AG09309 (cell line): ENCODE measurements at regions not wholly inside any gene's neighbourhood (a gene's known extent, or its start where the extent isn't known, plus 50 kb on each side); places are given as distances from the start of the nearest gene placed in this dataset.

Source experiments
- DNase-seq: peaks from one replicate; pipeline ENCODE4 v3.0.0-alpha.2; 2010; ENCODE audit warnings: low read depth
- H3K4me3 ChIP-seq: 2 replicates; pipeline ENCODE4 v1.5.1; 2011; ENCODE audit warnings: mild to moderate bottlenecking, low read depth, low read length, moderate library complexity; ENCODE audit not compliant: control insufficient read depth
- TF ChIP-seq, protein P1 (sequence below): IDR thresholded peaks from 2 replicates; pipeline ENCODE4 v1.5.1; 2011; ENCODE audit warnings: mild to moderate bottlenecking, low read depth, low read length, inconsistent platforms; ENCODE audit not compliant: insufficient read depth, control insufficient read depth; ENCODE audit errors: missing control alignments

DNA sequence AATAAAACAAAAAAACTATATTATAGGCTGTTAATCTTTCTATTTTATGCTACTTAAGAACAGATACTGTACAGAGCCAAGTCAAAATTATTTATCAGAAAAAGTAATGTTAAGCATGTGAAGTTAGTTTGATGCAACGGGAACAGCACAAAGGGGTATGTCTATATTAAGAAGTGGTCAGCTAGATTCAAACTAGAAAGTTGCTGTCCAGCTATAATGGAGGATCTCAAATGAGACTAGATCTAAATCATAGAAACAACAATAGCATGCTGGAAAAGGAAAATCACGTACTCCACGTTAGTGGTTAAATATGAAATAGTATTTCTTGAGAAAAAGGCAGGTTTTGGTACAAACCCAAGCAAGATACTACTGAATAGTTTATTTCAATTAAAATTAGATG lies 1124.0 kb downstream of the GRIK2 start:
- no peak overlapping the region for H3K4me3 ChIP-seq
- TF ChIP-seq, protein P1, sequence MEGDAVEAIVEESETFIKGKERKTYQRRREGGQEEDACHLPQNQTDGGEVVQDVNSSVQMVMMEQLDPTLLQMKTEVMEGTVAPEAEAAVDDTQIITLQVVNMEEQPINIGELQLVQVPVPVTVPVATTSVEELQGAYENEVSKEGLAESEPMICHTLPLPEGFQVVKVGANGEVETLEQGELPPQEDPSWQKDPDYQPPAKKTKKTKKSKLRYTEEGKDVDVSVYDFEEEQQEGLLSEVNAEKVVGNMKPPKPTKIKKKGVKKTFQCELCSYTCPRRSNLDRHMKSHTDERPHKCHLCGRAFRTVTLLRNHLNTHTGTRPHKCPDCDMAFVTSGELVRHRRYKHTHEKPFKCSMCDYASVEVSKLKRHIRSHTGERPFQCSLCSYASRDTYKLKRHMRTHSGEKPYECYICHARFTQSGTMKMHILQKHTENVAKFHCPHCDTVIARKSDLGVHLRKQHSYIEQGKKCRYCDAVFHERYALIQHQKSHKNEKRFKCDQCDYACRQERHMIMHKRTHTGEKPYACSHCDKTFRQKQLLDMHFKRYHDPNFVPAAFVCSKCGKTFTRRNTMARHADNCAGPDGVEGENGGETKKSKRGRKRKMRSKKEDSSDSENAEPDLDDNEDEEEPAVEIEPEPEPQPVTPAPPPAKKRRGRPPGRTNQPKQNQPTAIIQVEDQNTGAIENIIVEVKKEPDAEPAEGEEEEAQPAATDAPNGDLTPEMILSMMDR: no peak
- no peak for DNase-seq

DNA sequence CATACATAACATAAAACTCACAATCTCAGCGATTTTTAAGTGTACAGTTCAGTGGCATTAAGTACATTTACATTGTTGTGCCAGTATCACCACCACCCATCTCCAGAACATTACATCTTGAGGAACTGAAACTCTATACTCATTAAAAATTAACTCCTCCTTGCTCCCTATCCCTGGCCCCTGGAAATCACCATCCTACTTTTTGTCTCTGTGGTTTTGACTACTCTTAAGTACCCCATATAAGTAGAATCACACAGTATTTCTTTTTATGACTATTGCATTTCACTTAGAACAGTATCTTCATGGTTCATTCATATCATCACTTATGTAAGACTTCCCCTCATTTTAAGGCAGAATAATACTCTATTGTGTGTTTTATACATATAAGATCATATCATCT lies 1108.1 kb downstream of the GRIK2 start:
- TF ChIP-seq, protein P1: no peak
- no peak overlapping the region for H3K4me3 ChIP-seq
- no peak for DNase-seq

DNA sequence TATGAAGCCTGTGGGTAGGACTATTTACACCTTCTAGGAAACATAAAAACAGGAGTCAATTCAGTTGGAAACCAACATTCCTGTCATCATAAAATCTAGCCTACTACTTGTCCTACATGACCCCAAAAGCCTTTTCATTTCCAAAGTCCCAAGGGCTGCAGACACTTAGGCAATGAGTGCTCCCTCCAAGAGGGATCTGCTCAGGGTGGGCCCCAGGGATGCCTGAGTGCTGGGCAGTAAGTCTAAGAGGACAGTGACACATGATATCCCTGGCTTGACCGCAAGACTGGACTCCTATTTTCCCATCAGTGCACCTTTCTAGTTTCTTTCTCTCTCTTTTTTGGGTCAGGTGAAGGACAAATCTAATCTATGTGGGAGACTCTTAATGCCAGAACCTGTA lies 1101.3 kb downstream of the GRIK2 start:
- TF ChIP-seq, protein P1: no peak
- no peak overlapping the region for H3K4me3 ChIP-seq
- no peak for DNase-seq

DNA sequence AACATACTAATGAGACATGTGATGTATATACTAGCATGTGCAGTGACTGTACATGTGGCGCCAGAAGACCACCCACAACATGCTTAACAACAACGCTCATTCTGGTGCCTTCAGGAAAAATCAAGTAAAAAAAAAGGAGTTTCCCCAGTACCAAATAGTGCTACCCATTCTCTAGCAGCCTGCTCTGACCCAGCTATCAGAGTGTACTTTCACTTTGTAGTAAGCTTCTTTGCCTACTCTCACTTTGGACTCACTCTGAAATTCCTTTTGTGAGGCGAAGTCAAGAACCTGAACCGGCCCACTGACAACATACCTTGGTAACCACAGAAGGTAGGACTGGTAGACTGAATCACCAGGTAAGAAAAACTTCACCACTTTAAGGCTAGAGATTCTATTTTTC lies 1100.0 kb downstream of the GRIK2 start:
- no peak overlapping the region for H3K4me3 ChIP-seq
- no peak for DNase-seq
- TF ChIP-seq, protein P1: no peak

DNA sequence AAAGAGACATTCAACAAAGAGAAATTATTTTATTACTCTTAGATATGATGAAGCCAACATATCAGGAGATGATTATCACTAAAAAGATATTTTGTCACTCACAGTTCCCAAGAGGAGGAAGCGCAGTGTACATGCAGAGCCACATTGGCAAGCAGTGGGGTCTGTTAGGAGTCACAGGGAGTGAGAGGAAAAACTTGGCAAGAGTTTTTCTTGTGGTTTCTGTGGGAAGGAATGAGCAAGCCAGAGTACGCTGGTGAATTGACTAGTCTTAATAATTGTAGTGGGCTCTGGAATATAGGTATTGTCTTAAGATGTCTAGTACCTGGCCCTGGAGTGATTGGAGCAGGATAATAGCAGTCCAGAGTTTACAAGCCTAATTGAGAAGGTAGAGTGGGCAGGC lies 1095.2 kb downstream of the GRIK2 start:
- no peak overlapping the region for H3K4me3 ChIP-seq
- TF ChIP-seq, protein P1: no peak
- no peak for DNase-seq

DNA sequence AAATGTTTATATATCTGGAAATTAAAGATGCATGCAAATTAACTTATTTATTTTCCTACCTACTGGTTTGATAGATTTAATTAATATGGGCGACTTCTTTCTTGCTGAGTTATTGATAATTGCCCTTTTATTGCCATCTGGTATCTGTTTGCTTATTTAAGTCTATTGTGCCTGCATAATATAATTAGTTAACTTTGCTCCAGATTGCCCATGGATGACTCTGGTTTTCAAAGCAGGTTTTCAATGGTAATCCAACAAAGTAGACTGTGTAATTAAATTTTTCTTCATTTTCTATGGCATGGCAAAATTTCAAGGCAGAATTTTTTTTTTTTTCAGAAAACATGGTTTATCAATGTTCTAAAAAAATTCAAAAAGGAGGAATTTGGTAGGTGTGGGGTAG lies 1092.0 kb downstream of the GRIK2 start:
- no peak overlapping the region for H3K4me3 ChIP-seq
- TF ChIP-seq, protein P1: no peak
- DNase-seq: no peak
